ENCODE measurements at regions not wholly inside any gene's neighbourhood (a gene's known extent, or its start where the extent isn't known, plus 50 kb on each side); places are given as distances from the start of the nearest gene placed in this dataset.

DNA sequence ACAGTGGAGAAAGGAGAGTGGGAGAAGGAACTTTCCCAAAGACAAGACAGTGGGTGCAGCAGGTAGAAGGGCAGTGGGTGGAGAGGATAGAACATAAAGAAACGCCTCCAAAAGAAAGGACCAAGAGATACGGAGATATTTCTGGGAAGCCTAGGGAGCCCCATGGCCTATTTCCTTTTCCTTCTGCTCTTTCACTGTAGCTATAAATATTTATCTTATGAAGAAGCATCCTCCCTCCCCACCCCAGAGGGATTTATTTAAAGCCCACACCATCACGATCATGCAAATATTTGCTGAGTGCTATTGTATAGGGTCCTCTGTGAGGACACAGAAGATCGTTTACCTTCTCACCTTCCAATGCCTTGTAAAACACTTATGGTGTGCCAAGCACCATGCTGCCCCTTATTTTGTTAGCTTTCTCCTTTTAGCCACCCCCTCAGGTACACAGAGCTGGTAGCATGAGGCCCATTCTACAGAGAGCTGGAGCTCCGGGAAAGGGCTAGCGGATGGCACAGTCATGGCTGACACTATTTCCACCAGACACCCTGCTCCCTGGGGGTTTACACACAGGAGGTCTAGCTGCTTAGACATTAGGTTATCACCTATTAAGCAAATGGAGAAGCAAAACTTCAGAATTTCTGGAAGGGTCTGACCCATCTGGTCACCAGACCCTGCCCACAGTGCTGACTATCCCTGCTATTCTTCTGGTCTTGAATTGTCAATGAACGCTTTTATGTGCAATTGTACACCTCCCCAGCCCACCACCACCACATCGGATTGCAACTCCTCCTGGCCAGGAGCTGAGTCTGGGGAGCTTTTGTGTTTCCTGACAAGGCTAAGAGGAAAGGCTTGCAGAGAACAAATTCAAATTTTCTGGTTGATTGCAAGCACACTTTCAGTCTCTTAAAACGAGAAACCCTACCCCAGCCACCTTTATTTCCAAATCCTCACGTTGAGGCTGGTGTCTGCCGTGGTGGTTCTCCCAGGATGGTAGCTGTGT lies 91.8 kb upstream of the KLF7 start:
- no peak for DNase-seq (ENCODE audit: low read depth)

DNA sequence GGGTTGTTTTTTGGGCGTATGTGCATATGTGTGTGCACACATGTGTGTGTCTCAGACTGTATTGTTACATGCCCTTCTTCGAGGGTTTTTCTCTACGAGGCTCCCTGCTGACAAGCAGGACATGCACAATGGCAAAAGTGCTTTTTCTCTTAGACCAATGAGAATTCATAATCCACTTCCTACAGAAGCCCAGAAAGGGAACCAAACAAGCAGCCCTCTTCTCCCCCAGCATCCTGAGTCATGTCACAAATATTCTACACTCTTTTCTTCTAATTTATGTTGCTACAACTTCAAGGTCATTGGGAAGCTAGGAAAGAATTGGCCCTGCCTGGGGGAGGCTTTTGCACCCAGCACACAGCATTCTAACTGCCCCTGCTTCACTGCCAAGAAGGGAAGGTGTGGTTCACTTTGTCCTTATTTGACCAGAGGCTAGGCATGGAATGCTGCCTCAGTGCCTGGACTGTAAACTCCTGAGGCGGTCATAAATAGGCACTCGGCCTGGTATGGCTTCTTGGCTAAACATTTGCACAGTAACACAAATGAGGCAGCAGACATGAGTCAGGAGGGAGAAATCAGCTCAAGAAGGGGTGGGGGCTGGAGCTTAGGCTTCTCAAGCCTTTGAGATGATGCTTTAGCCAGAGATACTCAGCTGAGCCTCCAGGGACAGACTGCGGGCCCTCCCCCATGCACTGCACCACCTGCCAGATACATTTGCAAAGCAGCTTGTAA lies 92.7 kb upstream of the KLF7 start:
- no peak for DNase-seq (ENCODE audit: low read depth)

DNA sequence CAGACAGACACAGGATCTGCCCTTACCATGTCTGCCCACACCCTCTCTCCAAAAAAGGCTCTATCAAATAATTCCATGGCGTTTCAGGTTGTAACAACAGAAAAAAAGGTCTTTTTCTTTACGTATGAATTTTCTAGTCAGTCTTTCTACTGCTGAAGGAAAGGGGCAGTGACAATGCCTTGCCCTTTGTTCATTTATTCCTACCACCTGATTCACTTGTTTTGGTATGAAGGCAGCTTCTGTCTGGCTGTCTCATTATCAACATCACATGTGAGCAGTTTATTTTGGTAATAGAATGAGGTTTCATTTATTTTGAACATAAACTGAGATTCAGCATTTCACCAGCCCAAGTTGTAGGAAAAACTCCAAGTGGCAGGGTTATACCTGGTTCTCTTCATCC lies 94.3 kb upstream of the KLF7 start:
- DNase-seq (ENCODE audit: low read depth): no peak

DNA sequence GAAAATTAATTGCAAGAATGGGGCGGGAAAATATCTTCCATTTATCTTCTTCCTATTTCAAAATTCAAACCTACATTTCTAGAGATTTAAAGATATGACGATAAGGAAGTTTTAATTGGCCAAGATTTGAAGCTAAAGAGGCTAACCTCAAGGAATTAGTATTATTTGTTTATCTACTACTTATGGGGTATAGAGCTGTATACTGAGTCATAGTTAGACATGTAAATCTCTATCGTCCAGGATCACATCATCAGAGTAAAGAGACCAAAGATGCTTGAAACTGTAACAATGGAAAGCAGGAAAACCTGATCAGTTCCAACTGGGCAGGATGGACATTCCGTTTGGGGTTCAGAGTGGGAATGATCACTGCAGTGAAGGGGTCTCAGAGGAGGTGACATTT lies 95.2 kb upstream of the KLF7 start:
- no peak for DNase-seq (ENCODE audit: low read depth)

DNA sequence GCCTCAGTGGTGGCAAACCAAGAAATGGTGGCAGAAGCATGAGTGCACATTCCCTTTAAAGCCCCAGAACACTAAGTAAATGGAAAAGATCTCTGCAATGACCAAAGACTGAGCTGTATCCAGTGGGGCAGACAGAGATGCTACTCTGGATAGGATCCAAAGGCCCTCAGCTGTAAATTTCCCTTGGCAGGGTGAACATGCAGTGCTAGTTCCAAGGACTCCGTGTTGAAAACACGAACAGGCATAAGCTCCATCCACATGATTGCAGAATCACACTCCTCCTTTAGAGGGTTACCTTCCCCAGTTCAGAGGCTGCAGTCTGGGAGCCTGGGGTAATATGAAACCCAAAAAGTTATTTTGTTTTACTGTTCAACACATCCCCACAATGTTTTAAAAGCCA lies 98.6 kb upstream of the KLF7 start:
- DNase-seq (ENCODE audit: low read depth): no peak

DNA sequence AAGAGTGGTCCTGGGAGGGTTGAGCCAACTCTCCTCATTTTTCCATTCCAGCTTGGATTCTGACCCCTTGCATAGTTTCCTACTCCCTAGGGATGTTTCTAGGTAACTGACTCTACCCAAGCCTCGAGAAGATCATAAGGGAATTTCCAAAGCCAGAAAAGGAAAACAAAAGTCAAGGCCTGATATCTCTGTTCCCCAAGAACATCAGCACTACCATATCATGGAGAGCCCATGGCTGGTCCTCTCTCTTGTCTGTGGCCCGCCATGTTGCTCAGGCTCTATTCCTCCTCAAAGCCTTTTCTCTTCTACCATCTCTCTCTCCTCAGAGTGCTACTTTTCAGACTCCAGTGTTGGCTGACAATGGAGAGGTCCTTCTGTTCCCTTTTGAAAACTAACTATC lies 99.6 kb upstream of the KLF7 start:
- DNase-seq (ENCODE audit: low read depth): no peak

DNA sequence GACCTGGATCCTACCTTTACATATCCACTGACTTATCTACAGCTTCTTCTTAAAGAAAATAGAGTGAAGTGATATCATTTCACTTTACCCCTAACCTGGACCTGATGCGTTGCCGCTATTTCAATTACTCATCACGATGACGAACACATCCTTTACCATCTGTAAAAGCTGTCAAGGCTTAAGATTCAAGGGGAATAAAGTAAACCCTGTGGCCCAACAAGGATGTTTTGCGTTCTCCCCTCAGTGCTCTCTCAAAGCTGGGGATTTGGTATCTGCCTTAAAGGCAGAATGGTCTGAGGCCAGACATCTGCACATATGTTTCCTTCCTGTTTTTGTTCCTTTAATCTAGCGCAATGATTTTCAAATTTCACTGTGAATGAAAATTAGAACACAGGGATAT lies 100.1 kb upstream of the KLF7 start:
- DNase-seq (ENCODE audit: low read depth): no peak

DNA sequence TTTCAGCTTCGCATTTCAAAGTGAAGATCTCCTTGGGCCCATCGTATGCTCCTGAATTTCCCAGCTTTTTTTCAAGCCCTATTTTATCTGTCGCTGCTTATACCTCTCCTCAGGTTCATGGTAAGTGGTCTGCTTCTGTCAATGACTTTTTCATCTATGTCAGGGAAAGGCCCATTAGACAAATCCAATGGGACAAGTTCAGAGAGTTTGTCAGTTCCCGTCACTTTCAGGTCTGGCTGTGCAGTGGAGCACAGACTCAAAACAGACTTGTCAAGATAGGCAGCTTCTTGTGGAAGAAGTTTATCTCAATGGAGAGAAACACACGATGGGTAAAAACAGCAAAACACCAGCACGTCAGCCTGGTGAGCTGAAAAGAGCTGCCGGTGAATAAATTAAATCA lies 100.9 kb upstream of the KLF7 start:
- DNase-seq (ENCODE audit: low read depth): no peak

DNA sequence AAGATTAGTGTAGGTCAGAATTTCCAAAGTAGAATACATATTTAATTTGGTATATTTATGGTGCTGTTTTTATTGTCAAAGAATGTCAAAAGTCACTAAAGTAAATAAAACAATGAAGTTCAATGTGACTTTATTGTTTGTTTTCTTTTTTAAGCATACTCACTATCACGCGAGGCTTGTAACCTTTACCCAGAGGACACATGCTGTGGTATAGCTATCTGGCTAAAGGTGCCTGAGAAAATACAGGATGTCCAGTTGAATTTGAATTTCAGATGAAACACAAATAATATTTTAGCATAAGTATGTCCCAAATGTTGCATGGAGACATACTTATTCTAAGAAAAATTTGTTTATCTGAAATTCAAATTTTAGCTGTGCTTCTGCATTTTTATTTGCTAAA lies 103.3 kb upstream of the KLF7 start:
- DNase-seq (ENCODE audit: low read depth): no peak

DNA sequence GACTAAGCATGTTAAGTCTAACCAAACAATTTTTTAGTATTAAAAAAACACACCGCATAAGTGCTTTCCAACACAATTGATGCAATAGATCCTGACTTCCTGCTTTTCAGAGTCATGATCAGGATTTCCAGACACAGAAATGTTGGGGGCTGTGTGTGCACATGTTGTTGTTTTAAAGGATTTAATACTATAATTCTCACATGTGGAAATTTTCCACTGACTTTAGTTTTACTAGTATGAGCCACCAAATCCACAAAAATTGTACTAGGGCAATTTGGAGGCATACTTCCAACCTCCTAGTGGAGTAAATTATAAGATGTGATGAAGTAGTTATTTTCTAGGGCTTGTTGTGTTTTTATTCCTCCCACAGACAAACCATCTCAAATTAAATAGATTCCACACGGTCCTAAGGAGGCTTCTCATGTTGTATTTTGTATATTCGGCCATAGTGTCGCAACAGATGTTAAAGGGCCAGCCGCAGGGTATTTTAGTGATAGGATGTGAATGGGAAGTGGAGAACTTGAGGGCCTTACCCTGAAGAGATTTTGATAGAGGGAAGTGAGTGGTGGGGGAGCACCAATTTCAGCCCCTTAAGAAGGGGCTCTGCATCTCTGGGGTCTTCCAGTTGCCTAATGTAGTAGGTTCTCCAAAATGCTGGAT lies 108.9 kb upstream of the KLF7 start:
- no peak for DNase-seq (ENCODE audit: low read depth)

DNA sequence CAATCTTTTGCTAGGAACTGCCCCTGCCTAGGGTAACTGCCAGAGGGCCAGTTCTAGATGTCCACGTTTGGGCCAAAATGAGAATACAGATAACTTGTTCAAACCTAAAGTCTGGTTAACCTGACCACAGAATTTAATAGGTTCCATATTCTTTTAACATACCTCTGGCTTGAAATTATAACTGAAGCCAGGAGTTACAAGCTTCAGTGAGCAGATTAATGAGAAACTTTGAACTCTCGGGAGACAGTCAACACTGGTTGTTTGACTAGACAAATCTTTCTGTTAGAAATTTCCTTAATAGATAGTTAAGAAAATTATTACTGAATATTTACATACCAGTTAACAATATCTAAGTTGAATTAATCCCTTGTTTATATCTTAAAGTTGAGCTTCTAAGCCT lies 110.0 kb upstream of the KLF7 start:
- no peak for DNase-seq (ENCODE audit: low read depth)

DNA sequence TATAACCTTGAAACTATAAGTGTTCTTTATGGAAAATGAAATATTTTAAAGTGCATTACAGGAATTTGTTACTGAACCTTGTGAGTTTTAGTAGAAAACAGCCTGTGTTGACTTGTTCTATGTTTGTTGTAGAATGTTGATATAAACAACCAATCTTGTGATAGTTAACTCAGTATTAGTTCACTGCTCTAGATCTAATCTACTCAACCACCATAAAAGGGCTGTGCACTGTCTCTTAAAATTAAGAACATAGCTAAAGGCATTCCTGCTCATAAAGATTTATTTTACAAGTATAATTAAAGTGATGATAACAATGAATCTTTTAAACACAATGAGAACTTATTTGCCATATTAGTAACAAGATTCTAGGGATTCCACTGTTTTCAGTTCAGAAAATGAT lies 110.5 kb upstream of the KLF7 start:
- no peak for DNase-seq (ENCODE audit: low read depth)

DNA sequence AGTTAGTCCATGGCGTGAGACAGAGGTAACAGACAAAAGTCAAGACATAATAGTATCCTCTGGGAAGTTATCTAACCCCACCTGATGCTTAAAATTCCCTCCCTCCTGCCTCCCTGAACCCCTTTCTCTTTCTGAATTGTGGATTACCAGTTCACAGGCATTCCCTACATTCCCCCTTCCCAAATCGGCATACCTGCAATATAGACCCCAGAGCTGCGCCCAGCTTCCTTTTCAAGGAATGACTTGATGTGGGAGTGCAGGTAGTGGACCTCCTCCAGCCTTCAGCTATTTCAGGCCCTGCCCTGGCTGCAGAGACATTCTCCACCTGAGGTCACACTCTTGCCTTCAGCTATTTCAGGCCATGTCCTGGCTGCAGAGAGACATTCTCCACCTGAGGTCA lies 111.1 kb upstream of the KLF7 start:
- DNase-seq (ENCODE audit: low read depth): no peak

DNA sequence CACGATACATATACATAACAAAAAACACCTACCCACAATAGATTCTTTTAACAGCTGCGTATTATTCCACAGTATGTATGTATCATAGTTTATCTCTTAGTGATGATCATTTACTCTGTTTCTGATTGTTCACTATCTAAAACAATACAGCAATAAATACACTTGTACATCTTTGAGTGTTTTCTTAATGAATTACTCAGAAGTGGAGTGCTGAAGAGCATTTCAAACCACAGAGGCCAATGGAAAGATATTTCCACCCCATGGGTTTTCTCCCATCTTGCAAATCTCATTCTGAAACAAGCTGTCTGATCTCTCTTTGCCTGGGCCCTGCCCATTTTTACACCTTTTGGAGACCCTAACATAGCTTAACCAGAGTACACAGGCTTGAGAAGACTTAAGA lies 113.8 kb upstream of the KLF7 start:
- no peak for DNase-seq (ENCODE audit: low read depth)

DNA sequence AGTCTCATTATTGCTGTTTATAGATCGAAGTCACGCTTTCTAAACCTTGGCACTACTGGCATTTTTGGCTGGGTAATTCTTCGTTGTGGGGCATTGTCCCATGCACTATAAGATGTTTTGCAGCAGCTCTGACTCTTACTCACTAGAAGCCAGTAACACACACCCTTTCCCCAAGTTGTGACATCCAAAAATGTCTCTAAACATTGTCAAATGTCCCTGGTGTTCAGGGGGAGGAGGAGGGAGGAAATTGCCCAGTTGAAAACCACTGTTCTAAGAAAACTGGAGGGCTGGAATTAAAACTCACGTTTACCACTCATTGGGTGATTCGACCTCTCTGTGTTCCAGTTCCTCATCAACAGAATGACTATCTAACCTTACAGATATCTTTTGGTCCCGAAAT lies 115.7 kb upstream of the KLF7 start:
- DNase-seq (ENCODE audit: low read depth): no peak

DNA sequence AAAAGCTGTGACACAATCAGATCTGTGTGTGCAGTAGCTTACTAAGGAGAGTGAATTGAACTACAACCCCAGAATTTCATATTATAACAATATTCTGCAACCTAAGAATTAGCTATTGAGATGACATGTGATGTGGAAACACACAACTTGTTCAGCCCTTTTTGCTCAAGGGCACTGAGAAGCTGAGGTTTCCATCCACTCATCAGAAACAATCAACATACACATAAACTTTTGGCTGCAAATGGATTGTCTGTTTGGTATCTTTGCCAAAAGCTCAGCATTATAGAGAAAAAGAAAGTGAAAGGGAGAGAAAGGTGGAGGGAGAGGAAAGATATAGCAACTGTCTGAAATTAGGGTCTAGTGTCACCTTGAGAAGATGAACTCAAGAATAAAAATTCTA lies 117.2 kb upstream of the KLF7 start:
- no peak for DNase-seq (ENCODE audit: low read depth)

DNA sequence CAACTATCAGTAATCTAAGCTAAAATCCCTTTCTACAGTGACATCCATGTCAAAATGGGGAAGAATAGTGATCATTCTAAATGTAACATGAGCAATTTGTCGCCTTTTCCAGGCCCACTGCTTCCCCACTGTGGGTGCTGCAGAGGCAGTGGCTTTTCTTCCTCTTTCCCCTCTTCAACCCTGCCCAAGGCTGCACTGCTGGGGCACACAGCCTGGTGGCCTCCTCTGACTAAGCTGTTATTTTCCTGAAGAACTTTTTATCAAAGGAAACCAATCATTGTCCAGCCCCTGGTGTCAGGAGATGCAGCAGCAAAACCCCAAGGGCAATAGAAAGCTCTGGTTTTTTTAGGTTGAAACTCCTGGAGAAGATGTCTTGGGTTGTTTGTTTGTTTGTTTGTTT lies 117.6 kb upstream of the KLF7 start:
- DNase-seq (ENCODE audit: low read depth): no peak

DNA sequence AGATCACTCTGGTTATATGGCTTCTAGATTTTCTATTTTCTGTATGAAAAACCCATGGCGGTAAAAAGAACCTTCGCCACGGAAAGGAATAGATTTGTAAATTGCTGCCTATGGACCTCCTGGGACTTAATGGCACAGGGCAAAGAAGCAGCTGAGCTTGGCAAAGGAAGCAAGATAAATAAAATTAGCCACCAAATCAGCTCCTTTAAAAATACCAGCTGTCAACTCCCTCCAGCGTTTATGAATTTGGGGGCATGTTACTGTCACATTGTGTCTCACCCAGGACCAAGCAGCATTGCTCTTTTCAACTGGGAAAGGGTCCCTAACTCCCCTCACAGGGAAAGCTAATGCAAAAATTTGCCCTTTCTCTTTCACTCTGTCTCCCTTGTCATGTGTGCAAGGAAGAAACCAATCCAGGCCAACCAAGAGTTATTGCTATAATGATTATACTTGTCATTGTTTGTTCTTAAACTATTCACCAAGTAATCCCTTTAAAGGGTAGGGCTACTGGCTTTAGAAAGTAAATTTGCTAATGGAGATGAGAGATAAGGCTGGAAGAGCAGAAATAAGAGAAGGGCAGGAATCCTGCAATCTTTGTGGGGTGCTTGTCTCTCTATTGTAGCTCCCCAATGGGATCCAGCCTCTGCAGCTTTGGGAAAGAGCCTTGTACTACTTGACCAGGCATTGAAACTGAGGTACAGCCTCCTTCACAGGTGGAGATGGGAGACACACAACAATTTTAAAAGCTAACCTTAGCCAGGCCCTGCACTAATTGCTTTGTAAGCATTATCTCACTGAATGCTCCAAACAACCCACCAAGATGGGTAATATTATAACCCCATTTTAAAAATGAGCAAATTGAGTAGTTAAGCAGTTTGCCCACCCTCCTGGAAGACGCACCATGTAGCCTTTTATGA lies 119.1 kb upstream of the KLF7 start:
- DNase-seq (ENCODE audit: low read depth): no peak

DNA sequence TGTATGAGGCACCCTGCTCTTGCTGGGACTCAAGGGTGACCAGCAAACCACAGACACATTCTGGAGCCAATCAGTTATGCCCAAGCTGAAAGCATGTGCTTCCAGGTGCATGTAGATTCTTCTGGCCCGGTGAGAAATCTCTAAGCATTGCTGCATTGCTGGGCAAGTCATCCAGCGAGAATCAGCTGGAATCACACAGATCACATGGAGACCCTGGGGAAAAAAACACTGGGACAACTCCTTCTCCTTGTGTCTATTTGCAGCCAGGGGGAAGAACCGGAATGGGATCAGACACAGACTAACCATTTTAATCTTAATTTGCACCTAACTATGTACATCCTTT lies 119.7 kb upstream of the KLF7 start:
- no peak for DNase-seq (ENCODE audit: low read depth)

DNA sequence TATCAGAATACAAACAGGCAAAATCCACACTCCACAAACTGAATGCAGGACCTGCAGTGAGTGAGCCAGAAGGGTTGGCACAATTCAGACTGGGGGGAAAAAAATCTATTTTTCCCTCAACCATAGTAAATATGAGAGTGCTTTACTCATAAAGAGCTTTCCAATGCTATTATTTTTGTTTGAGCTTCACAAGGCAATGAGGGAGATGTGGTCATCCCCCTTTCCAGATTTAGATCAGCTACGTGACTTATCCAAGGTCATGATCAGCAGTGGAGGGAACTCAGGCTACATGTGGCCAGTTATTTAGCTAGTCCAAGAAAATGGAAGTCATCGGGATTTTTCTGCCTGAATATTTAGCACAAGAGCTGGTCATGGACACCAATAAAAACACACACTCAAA lies 120.4 kb upstream of the KLF7 start:
- DNase-seq (ENCODE audit: low read depth): no peak

DNA sequence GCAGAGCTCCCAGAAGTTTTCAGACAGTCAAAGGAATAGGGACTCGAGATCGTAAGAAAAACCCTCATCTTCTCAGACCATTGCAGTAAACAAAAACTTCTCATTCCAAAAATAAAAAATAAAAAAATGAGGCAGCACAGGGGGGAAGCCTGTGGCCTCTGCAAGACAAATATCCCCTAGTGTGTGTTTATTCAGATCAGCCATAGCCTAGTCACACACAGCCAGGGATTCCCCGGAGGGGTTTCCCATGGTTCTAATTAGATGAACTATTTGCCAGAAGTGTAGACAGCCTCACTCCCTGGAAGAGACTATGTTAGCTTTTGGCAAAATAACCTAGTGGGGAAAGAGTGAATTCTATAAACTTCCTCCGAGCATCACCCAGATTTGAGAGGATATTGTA lies 122.9 kb upstream of the KLF7 start:
- no peak for DNase-seq (ENCODE audit: low read depth)

All from stimulated activated CD8-positive, alpha-beta memory T cell treated with anti-CD3 and anti-CD28 coated beads, Interleukin-4, amount 100 ng/mL, for 24 hours (primary cell).